OCI-LY7 (cell line): ENCODE measurements at regions not wholly inside any gene's neighbourhood (a gene's known extent, or its start where the extent isn't known, plus 50 kb on each side); places are given as distances from the start of the nearest gene placed in this dataset.

Source experiments
- BruUV-seq: library from RNA; stranded (reverse); fragments of 400-500 nt; replicated peaks from 2 replicates; lab custom pipeline; 2021; lab: Mats Ljungman, UMichigan
- CTCF ChIA-PET: fragments of 300-600 bp; sonication (Branson Sonifier 250); formaldehyde crosslinking; loops from one replicate; lab custom pipeline; 2022; ENCODE audit warnings: antibody characterized with exemption; ENCODE audit not compliant: unreplicated experiment; lab: Charles Lee
- POLR2A ChIA-PET: fragments of 300-600 bp; sonication (Branson Sonifier 250); formaldehyde crosslinking; loops from one replicate; lab custom pipeline; 2022; ENCODE audit warnings: antibody characterized with exemption; lab: Charles Lee
- DNase-seq: peaks from one replicate; pipeline ENCODE4 v3.0.0-alpha.2; 2015; ENCODE audit warnings: low spot score
- H2AFZ ChIP-seq: fragments of 200-600 bp; sonication (generic), shearing (Covaris generic); 2 replicates; pipeline ENCODE4 v1.6.1; 2014; ENCODE audit warnings: mild to moderate bottlenecking, antibody characterized with exemption, low read length, moderate library complexity
- H3K27ac ChIP-seq: fragments of 200-600 bp; sonication (generic); 2 replicates; pipeline ENCODE4 v1.5.1; 2014; ENCODE audit warnings: mixed run types, low read depth, mild to moderate bottlenecking, moderate library complexity, low read length, inconsistent platforms; ENCODE audit not compliant: poor library complexity, severe bottlenecking
- H3K36me3 ChIP-seq: fragments of 200-600 bp; sonication (generic); 2 replicates; pipeline ENCODE4 v1.6.1; 2014; ENCODE audit warnings: mild to moderate bottlenecking, antibody characterized with exemption, low read length, moderate library complexity, mixed read lengths; ENCODE audit not compliant: insufficient read depth
- H3K4me1 ChIP-seq: fragments of 200-600 bp; sonication (generic); 2 replicates; pipeline ENCODE4 v1.5.1; 2014; ENCODE audit warnings: mild to moderate bottlenecking, low read length; ENCODE audit not compliant: insufficient read depth, poor library complexity, severe bottlenecking
- H3K4me2 ChIP-seq: fragments of 200-600 bp; sonication (generic); 2 replicates; pipeline ENCODE4 v1.6.1; 2014; ENCODE audit warnings: mild to moderate bottlenecking, low read length
- H3K4me3 ChIP-seq: fragments of 200-600 bp; sonication (generic); 2 replicates; pipeline ENCODE4 v1.5.1; 2014; ENCODE audit warnings: mild to moderate bottlenecking, low read depth, low read length; ENCODE audit not compliant: poor library complexity, severe bottlenecking
- H3K79me2 ChIP-seq: fragments of 200-600 bp; sonication (generic); 2 replicates; pipeline ENCODE4 v1.6.1; 2016; ENCODE audit warnings: low read depth, mild to moderate bottlenecking, low read length, moderate library complexity, mixed read lengths; ENCODE audit not compliant: insufficient read depth
- H3K9me2 ChIP-seq: fragments of 200-600 bp; sonication (generic); 2 replicates; pipeline ENCODE4 v1.6.1; 2016; ENCODE audit warnings: mild to moderate bottlenecking, low read length, mixed read lengths; ENCODE audit not compliant: insufficient read depth
- H3K9me3 ChIP-seq: fragments of 200-600 bp; sonication (generic); 2 replicates; pipeline ENCODE4 v1.6.1; 2014; ENCODE audit warnings: mild to moderate bottlenecking, mixed run types, low read length, mixed read lengths
- H4K20me1 ChIP-seq: fragments of 200-600 bp; sonication (generic); 2 replicates; pipeline ENCODE4 v1.6.1; 2014; ENCODE audit warnings: mild to moderate bottlenecking, antibody characterized with exemption, low read length, moderate library complexity, mixed read lengths; ENCODE audit not compliant: insufficient read depth
- CTCF ChIP-seq: fragments of 200-600 bp; sonication (generic); conservative IDR thresholded peaks from 2 replicates; pipeline ENCODE4 v1.5.1; 2014; ENCODE audit warnings: mild to moderate bottlenecking, antibody characterized with exemption, low read length, moderate library complexity, mixed read lengths
- EZH2phosphoT487 ChIP-seq: fragments of 200-600 bp; sonication (generic); IDR thresholded peaks from 2 replicates; pipeline ENCODE4 v1.6.1; 2018; ENCODE audit warnings: low read depth, borderline replicate concordance, mild to moderate bottlenecking, mixed run types, antibody characterized with exemption, low read length, moderate library complexity, mixed read lengths
- intact Hi-C: fragments of 100-400 bp; cut with micrococcal nuclease; formaldehyde crosslinking; loops from one replicate; pipeline ENCODE4 v1.10.0; 2022; ENCODE audit not compliant: unreplicated experiment

GRCh38 chrX:123083924-123084323 is 100.2 kb upstream of the GRIA3 start:
- H3K9me3 ChIP-seq, result no peaks in the 10 kb centered on the region
- no peaks in the 10 kb centered on the region for H3K9me2 ChIP-seq
- no peaks in the 10 kb centered on the region for H4K20me1 ChIP-seq
- DNase-seq, result no peak
- intact Hi-C loops, result no loop called here
- ChIA-PET CTCF (no interaction called here), POLR2A (no interaction called here)
- TF ChIP-seq EZH2phosphoT487, result no peak
- TF ChIP-seq CTCF, result no peak
- no peaks in the 10 kb centered on the region for H3K4me1 ChIP-seq
- no peak overlapping the region for H3K4me2 ChIP-seq
- H3K36me3 ChIP-seq, result no peaks in the 10 kb centered on the region
- no peak overlapping the region for H2AFZ ChIP-seq
- H3K4me3 ChIP-seq, result no peak overlapping the region
- no peak overlapping the region for H3K27ac ChIP-seq
- BruUV-seq, result no TSS peak
- H3K79me2 ChIP-seq, result no peaks in the 10 kb centered on the region

DNA sequence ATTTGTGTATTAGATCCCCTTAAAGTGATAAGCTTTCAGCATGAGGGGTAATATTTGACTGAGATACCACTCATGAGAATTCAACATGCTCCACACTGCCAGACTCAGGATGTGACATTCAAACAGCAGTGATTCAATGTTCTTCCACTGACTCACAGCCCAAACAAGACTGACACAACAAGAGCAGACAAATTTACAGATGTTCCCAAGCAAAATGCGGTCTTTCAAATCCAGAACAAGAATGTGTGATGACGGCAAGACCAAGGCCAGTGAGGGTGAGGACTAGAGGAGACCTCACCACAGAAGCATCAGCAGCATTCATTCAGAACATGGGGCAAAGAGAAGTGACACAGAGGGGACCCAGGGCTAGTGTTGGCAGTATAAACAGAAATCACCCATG is 99.3 kb upstream of the GRIA3 start:
- H3K27ac ChIP-seq, result no peak overlapping the region
- H2AFZ ChIP-seq, result no peak overlapping the region
- no peak for TF ChIP-seq EZH2phosphoT487
- TF ChIP-seq CTCF, result no peak
- ChIA-PET POLR2A (no interaction called here), CTCF (no interaction called here)
- no peaks in the 10 kb centered on the region for H4K20me1 ChIP-seq
- H3K79me2 ChIP-seq, result no peaks in the 10 kb centered on the region
- no peak for DNase-seq
- H3K4me1 ChIP-seq, result no peaks in the 10 kb centered on the region
- BruUV-seq, result no TSS peak
- no peaks in the 10 kb centered on the region for H3K9me3 ChIP-seq
- intact Hi-C loops, result no loop called here
- H3K4me3 ChIP-seq, result no peak overlapping the region
- no peaks in the 10 kb centered on the region for H3K9me2 ChIP-seq
- no peak overlapping the region for H3K4me2 ChIP-seq
- no peaks in the 10 kb centered on the region for H3K36me3 ChIP-seq

DNA sequence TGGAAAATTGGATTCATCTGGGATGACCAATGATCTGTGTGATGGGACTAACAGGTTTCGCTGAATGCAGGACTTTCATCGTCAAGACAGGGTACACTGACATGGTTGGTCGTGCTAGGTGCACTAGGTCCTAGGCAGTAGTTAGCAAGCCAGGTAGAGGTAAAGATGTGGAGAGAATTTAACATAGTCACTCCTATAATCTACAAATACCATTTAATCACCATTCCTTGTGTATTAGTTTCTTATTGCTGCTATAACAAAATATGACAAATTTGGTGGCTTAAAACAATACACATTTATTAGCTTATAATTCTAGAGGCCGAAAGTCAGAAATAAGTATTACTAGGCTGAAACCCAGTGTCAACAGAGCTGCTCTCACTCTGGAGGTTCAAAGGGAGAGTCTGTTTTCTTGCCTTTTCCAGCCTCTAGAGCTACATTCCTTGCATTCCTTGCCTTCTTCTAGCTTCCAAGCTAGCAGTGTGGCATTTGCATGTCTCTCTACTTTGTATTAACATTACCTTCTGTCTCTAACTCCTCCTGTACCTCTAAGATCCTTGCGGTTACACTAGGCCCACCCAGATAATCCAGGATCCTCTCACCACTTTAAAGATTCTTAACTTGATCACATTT is 98.7 kb upstream of the GRIA3 start:
- Histone ChIP-seq H3K9me3 (no peaks in the 10 kb centered on the region), H3K36me3 (no peaks in the 10 kb centered on the region), H3K9me2 (no peaks in the 10 kb centered on the region), H4K20me1 (no peaks in the 10 kb centered on the region), H3K79me2 (no peaks in the 10 kb centered on the region), H3K27ac (no peak overlapping the region), H3K4me2 (no peak overlapping the region), H2AFZ (no peak overlapping the region), H3K4me3 (no peak overlapping the region), H3K4me1 (no peaks in the 10 kb centered on the region)
- DNase-seq, result no peak
- TF ChIP-seq EZH2phosphoT487 (no peak), CTCF (no peak)
- POLR2A ChIA-PET, result interaction anchor here (0.6 kb wide), 1 partner anchor 679 kb away, joined by 4 read pairs; no protein-coding TSS in a partner anchor
- CTCF ChIA-PET, result no interaction called here
- no TSS peak for BruUV-seq
- intact Hi-C loops, result no loop called here
